H1 (cell line): ENCODE measurements at regions not wholly inside any gene's neighbourhood (a gene's known extent, or its start where the extent isn't known, plus 50 kb on each side); places are given as distances from the start of the nearest gene placed in this dataset.

Experiments used
- CTCF ChIA-PET: fragments of 300-600 bp; sonication (Branson Sonifier 250); formaldehyde crosslinking; loops from one replicate; lab custom pipeline; 2021; ENCODE audit not compliant: partially characterized antibody; lab: Charles Lee
- POLR2A ChIA-PET: fragments of 300-600 bp; sonication (Branson Sonifier 250); formaldehyde crosslinking; loops from one replicate; lab custom pipeline; 2021; ENCODE audit warnings: inconsistent platforms; ENCODE audit not compliant: partially characterized antibody; lab: Charles Lee
- DNase-seq, 2 experiments: peaks; one replicate each; pipeline versions ENCODE4 v3.0.0 to v3.0.0-alpha.2; 2010 to 2022; ENCODE audit warnings: low spot score in 2 of 2, low read depth in 1 of 2, mixed read lengths in 1 of 2
- FAIRE-seq: peaks from 2 replicates; lab custom pipeline; 2011; peaks lifted over from hg19 to GRCh38; lab: Jason Lieb, UNC
- H2AFZ ChIP-seq: 2 replicates; pipeline ENCODE4 v1.8.1; 2012; ENCODE audit warnings: low read length, inconsistent platforms
- H2AK5ac ChIP-seq: 2 replicates; pipeline ENCODE4 v1.6.1; 2013; ENCODE audit warnings: low read depth, low read length
- H2BK120ac ChIP-seq: replicated peaks from 2 replicates; pipeline ENCODE3; 2013; ENCODE audit warnings: low read depth, low read length, inconsistent platforms
- H2BK12ac ChIP-seq: 2 replicates; pipeline ENCODE4 v1.6.1; 2013; ENCODE audit warnings: low read depth, low read length
- H2BK15ac ChIP-seq: 2 replicates; pipeline ENCODE4 v1.6.1; 2013; ENCODE audit warnings: low read length
- H2BK20ac ChIP-seq: 2 replicates; pipeline ENCODE4 v1.6.1; 2013; ENCODE audit warnings: low read length
- H2BK5ac ChIP-seq: 2 replicates; pipeline ENCODE4 v1.6.1; 2013; ENCODE audit warnings: low read depth, low read length
- H3K14ac ChIP-seq: 2 replicates; pipeline ENCODE4 v1.6.1; 2013; ENCODE audit warnings: inconsistent platforms; ENCODE audit not compliant: insufficient read length
- H3K18ac ChIP-seq: 2 replicates; pipeline ENCODE4 v1.6.1; 2013; ENCODE audit warnings: low read length; ENCODE audit errors: extremely low read depth
- H3K23ac ChIP-seq: 2 replicates; pipeline ENCODE4 v1.6.1; 2013; ENCODE audit warnings: inconsistent platforms; ENCODE audit not compliant: insufficient read length
- H3K23me2 ChIP-seq: 2 replicates; pipeline ENCODE4 v1.6.1; 2013; ENCODE audit warnings: low read depth, low read length
- H3K27ac ChIP-seq: 2 replicates; pipeline ENCODE4 v1.6.1; 2011; ENCODE audit warnings: low read depth, low read length, inconsistent platforms
- H3K27me3 ChIP-seq, 4 experiments: replicated peaks in 1 of 4; 1 replicate in 1 of 4; 2 replicates in 3 of 4; pipeline versions ENCODE4 v1.6.1 to v1.8.1; 2011 to 2013; ENCODE audit warnings: low read length in 3 of 4, mild to moderate bottlenecking in 3 of 4, inconsistent platforms in 2 of 4, mixed read lengths in 2 of 4, moderate library complexity in 1 of 4; ENCODE audit not compliant: control insufficient read depth in 3 of 4, insufficient read depth in 3 of 4; ENCODE audit errors: extremely low read depth in 1 of 4
- H3K36me3 ChIP-seq, 4 experiments: 2 replicates each; pipeline versions ENCODE4 v1.6.1 to v1.8.1; 2011 to 2013; ENCODE audit warnings: mild to moderate bottlenecking in 4 of 4, low read length in 3 of 4, moderate library complexity in 2 of 4, control low read depth in 1 of 4, inconsistent platforms in 1 of 4; ENCODE audit not compliant: insufficient read depth in 4 of 4, control insufficient read depth in 2 of 4
- H3K4ac ChIP-seq: replicated peaks from 2 replicates; pipeline ENCODE3; 2013; ENCODE audit warnings: low read length, low read depth, mixed read lengths, inconsistent platforms; ENCODE audit not compliant: insufficient read length
- H3K4me1 ChIP-seq, 4 experiments: replicated peaks in 1 of 4; 1 replicate in 1 of 4; 2 replicates in 3 of 4; pipeline versions ENCODE4 v1.6.1 to v1.8.1; 2011 to 2013; ENCODE audit warnings: low read length in 3 of 4, inconsistent platforms in 2 of 4, mixed read lengths in 1 of 4; ENCODE audit not compliant: insufficient read depth in 4 of 4, control insufficient read depth in 3 of 4
- H3K4me2 ChIP-seq, 2 experiments: 2 replicates each; pipeline versions ENCODE4 v1.6.1 to v1.8.1; 2011 to 2013; ENCODE audit warnings: low read depth in 2 of 2, low read length in 2 of 2, control low read depth in 1 of 2, inconsistent platforms in 1 of 2, mild to moderate bottlenecking in 1 of 2; ENCODE audit not compliant: insufficient read depth in 1 of 2
- H3K4me3 ChIP-seq, 4 experiments: fragments of 200-600, 300-600 bp in 1 of 4; sonication (generic), shearing (Covaris generic), sonication (Bioruptor Twin) in 1 of 4; 2 replicates each; pipeline versions ENCODE4 v1.5.1 to v1.8.1; 2011 to 2016; ENCODE audit warnings: low read length in 4 of 4, low read depth in 3 of 4, control low read depth in 2 of 4, inconsistent platforms in 2 of 4, mild to moderate bottlenecking in 2 of 4, mixed read lengths in 1 of 4, moderate library complexity in 1 of 4; ENCODE audit not compliant: insufficient read depth in 2 of 4; ENCODE audit errors: extremely low read depth in 1 of 4
- H3K56ac ChIP-seq: replicated peaks from 2 replicates; pipeline ENCODE3; 2013; ENCODE audit warnings: low read depth, mild to moderate bottlenecking, mixed read lengths, low read length, inconsistent platforms; ENCODE audit not compliant: insufficient read length
- H3K79me1 ChIP-seq: 2 replicates; pipeline ENCODE4 v1.6.1; 2013; ENCODE audit warnings: low read depth, low read length, control low read depth
- H3K79me2 ChIP-seq, 2 experiments: 2 replicates each; pipeline versions ENCODE4 v1.6.1 to v1.8.1; 2012 to 2013; ENCODE audit warnings: low read length in 2 of 2, mild to moderate bottlenecking in 2 of 2, inconsistent platforms in 1 of 2; ENCODE audit not compliant: insufficient read depth in 2 of 2, control insufficient read depth in 1 of 2
- H3K9ac ChIP-seq, 4 experiments: replicated peaks in 1 of 4; 1 replicate in 1 of 4; 2 replicates in 3 of 4; pipeline versions ENCODE4 v1.6.1 to v1.8.1; 2011 to 2013; ENCODE audit warnings: low read depth in 3 of 4, low read length in 3 of 4, control low read depth in 2 of 4, mild to moderate bottlenecking in 2 of 4, moderate library complexity in 2 of 4, inconsistent platforms in 1 of 4; ENCODE audit errors: extremely low read depth in 1 of 4
- H3K9me3 ChIP-seq, 2 experiments: 2 replicates each; pipeline versions ENCODE4 v1.6.1 to v1.8.1; 2012 to 2013; ENCODE audit warnings: mild to moderate bottlenecking in 2 of 2, moderate library complexity in 2 of 2, control low read depth in 1 of 2, inconsistent platforms in 1 of 2, low read depth in 1 of 2, low read length in 1 of 2, mixed read lengths in 1 of 2; ENCODE audit not compliant: insufficient read depth in 2 of 2
- H4K20me1 ChIP-seq, 2 experiments: replicated peaks in 1 of 2; 2 replicates each; pipeline versions ENCODE3 to v1.8.1; 2011 to 2013; ENCODE audit warnings: inconsistent platforms in 2 of 2, low read length in 2 of 2, mild to moderate bottlenecking in 1 of 2; ENCODE audit not compliant: insufficient read depth in 2 of 2, control insufficient read depth in 1 of 2
- H4K5ac ChIP-seq: 2 replicates; pipeline ENCODE4 v1.6.1; 2013; ENCODE audit warnings: low read length, low read depth, mixed read lengths, inconsistent platforms; ENCODE audit not compliant: insufficient read length
- H4K8ac ChIP-seq: 2 replicates; pipeline ENCODE4 v1.8.0; 2013; ENCODE audit warnings: mild to moderate bottlenecking, moderate library complexity, low read length, inconsistent platforms; ENCODE audit not compliant: insufficient read depth; ENCODE audit errors: extremely low read depth
- H4K91ac ChIP-seq: replicated peaks from 2 replicates; pipeline ENCODE3; 2013; ENCODE audit warnings: low read length, mixed read lengths, inconsistent platforms; ENCODE audit not compliant: insufficient read length
- BRCA1 ChIP-seq: IDR thresholded peaks from 2 replicates; pipeline ENCODE4 v1.6.1; 2012; ENCODE audit warnings: low read depth, low read length, improper control_type of control experiment
- GABPA ChIP-seq: IDR thresholded peaks from 2 replicates; pipeline ENCODE4 v1.6.1; 2011; ENCODE audit warnings: mild to moderate bottlenecking, low read length, moderate library complexity, borderline replicate concordance; ENCODE audit not compliant: insufficient read depth
- NANOG ChIP-seq: IDR thresholded peaks from 2 replicates; pipeline ENCODE4 v1.6.1; 2011; ENCODE audit warnings: low read length, low read depth, mild to moderate bottlenecking, inconsistent platforms; ENCODE audit not compliant: insufficient read depth, poor library complexity, severe bottlenecking
- RNF2 ChIP-seq: fragments of 200-900, 300-1000 bp; sonication (generic); IDR thresholded peaks from 2 replicates; pipeline ENCODE4 v1.7.1; 2016; ENCODE audit warnings: borderline replicate concordance, low read depth, mild to moderate bottlenecking, antibody characterized with exemption, low read length; ENCODE audit not compliant: poor library complexity, severe bottlenecking; ENCODE audit errors: missing control alignments
- TAF7 ChIP-seq: optimal IDR thresholded peaks from 2 replicates; pipeline ENCODE3; 2011; ENCODE audit warnings: low read depth, mild to moderate bottlenecking, inconsistent platforms, low read length, moderate library complexity, borderline replicate concordance
- WGBS, 2 experiments: shearing (Covaris generic) in 1 of 2; methylation state at CpG; one replicate each; pipeline versions ENCODE4 v1.1.6 to v1.1.7; 2013 to 2015; ENCODE audit warnings: low lambda C conversion rate in 2 of 2, mixed read lengths in 2 of 2, inconsistent platforms in 1 of 2, low coverage in 1 of 2, missing lambda C conversion rate in 1 of 2; ENCODE audit not compliant: insufficient replicate concordance in 2 of 2, insufficient coverage in 1 of 2, insufficient read length in 1 of 2; ENCODE audit errors: extremely low coverage in 1 of 2, missing lambda C conversion rate in 1 of 2; 5-methylcytosine and 5-hydroxymethylcytosine counted together
- TF ChIP-seq, protein P1 (sequence below): IDR thresholded peaks from 2 replicates; pipeline ENCODE4 v1.6.1; 2011; ENCODE audit warnings: low read length, improper control_type of control experiment
- TF ChIP-seq, protein P2 (sequence below), 3 experiments: IDR thresholded peaks; 1 replicate in 2 of 3; 2 replicates in 1 of 3; pipeline versions ENCODE4 v1.5.1 to v1.6.1; 2011; ENCODE audit warnings: low read length in 3 of 3, mild to moderate bottlenecking in 3 of 3, inconsistent platforms in 2 of 3, low read depth in 1 of 3, moderate library complexity in 1 of 3; ENCODE audit not compliant: insufficient read depth in 1 of 3; ENCODE audit errors: control extremely low read depth in 1 of 3

DNA sequence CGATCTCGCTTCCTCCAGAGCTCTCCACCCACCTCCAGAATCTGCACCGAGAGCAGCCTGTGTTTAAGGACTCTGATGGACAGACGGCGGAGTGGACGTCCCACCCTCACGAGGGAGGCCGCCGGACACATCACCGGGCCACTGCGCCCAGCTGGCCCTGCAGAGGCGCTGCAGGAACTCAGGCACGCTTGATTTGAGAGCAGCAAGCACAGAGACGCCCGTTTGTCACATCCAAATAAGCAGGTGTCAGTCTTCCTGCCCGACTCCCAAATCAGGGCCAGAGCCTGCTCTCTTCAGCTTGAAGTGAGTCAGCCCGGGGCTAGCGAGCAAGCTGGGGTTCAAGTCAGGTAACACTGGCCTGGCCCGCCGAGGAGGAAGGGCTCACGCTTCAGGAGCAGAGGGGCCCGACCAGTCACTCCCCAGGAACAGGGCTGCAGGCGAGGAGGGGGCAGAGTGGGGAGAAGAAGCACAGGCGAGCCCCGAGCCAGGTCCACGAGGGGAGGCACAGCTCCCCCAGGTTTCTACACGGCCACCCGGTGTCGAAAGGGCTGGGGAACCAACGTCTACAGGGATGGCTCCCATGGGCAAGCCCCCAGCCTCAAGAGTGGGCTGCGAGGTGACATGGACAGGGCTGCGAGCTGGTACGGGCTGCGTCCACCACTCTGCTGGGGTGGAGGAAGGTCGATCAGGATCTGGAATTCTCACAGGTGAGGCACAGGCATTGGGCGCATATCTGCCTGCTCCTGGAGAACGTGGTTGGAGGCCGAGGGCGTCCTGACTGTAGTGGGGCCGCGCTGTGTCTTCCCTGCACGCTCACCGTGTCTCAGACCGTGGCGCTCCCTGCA is 52.5 kb upstream of the CTDP1 start:
- no peak for FAIRE-seq
- Histone ChIP-seq H2BK120ac (no peak overlapping the region), H3K56ac (no peak overlapping the region), H3K9ac (no peak overlapping the region), H4K91ac (no peak overlapping the region), H2BK12ac (no peak overlapping the region), H3K27me3 (no peaks in the 10 kb centered on the region), H3K36me3 (no peaks in the 10 kb centered on the region), H2BK15ac (no peak overlapping the region), H3K23me2 (peaks cover 1% of the 10 kb centered on the region; the same call in 1 of the 2 replicates), H3K79me2 (no peaks in the 10 kb centered on the region), H2AFZ (no peak overlapping the region), H4K8ac (peak overlapping the region; percentile 63), H3K9me3 (no peaks in the 10 kb centered on the region), H3K79me1 (no peaks in the 10 kb centered on the region), H2BK5ac (no peak overlapping the region), H4K20me1 (no peaks in the 10 kb centered on the region), H3K4me1 (peaks cover 3 to 6% (median 4%) of the 10 kb centered on the region in 4 experiments; a peak in 4 of 7 replicates), H2AK5ac (no peak overlapping the region), H3K4me2 (no peak overlapping the region), H3K27ac (no peak overlapping the region), H3K18ac (no peak overlapping the region), H4K5ac (no peak overlapping the region), H3K4ac (no peak overlapping the region), H3K14ac (no peak overlapping the region), H2BK20ac (no peak overlapping the region), H3K4me3 (no peak overlapping the region), H3K23ac (no peak overlapping the region)
- POLR2A ChIA-PET: no interaction called here
- CTCF ChIA-PET: interaction anchor here (0.8 to 1.1 kb wide), 2 partner anchors 11 to 97 kb away, joined by 3 read pairs; no protein-coding TSS in a partner anchor
- DNase-seq: no peak
- WGBS, 2 experiments: 93% methylated on average over 41 of the region's 45 CpGs; no CpG with 5 or more reads in 1 of the 2 experiments
- no peak for TF ChIP-seq RNF2
- no peak for TF ChIP-seq BRCA1
- TF ChIP-seq, protein P1, sequence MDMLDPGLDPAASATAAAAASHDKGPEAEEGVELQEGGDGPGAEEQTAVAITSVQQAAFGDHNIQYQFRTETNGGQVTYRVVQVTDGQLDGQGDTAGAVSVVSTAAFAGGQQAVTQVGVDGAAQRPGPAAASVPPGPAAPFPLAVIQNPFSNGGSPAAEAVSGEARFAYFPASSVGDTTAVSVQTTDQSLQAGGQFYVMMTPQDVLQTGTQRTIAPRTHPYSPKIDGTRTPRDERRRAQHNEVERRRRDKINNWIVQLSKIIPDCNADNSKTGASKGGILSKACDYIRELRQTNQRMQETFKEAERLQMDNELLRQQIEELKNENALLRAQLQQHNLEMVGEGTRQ: no peak
- TF ChIP-seq, protein P2, sequence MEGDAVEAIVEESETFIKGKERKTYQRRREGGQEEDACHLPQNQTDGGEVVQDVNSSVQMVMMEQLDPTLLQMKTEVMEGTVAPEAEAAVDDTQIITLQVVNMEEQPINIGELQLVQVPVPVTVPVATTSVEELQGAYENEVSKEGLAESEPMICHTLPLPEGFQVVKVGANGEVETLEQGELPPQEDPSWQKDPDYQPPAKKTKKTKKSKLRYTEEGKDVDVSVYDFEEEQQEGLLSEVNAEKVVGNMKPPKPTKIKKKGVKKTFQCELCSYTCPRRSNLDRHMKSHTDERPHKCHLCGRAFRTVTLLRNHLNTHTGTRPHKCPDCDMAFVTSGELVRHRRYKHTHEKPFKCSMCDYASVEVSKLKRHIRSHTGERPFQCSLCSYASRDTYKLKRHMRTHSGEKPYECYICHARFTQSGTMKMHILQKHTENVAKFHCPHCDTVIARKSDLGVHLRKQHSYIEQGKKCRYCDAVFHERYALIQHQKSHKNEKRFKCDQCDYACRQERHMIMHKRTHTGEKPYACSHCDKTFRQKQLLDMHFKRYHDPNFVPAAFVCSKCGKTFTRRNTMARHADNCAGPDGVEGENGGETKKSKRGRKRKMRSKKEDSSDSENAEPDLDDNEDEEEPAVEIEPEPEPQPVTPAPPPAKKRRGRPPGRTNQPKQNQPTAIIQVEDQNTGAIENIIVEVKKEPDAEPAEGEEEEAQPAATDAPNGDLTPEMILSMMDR (IDR thresholded peaks at IDR 0.05; ENCODE audit: control extremely low read depth in 1 of 3, insufficient read depth in 1 of 3, low read depth in 1 of 3, low read length in 3 of 3): no peak
- no peak for TF ChIP-seq GABPA
- no peak for TF ChIP-seq TAF7
- TF ChIP-seq NANOG: no peak
